H9 (cell line): ENCODE measurements at regions not wholly inside any gene's neighbourhood (a gene's known extent, or its start where the extent isn't known, plus 50 kb on each side); places are given as distances from the start of the nearest gene placed in this dataset.

Source experiments
- DNase-seq: peaks from one replicate; pipeline ENCODE4 v3.0.0-alpha.2; 2017
- H2AFZ ChIP-seq: one replicate; pipeline ENCODE4 v1.6.1; 2013; ENCODE audit warnings: mild to moderate bottlenecking, low read length, control low read depth, moderate library complexity
- H2AK5ac ChIP-seq: 2 replicates; pipeline ENCODE4 v1.6.1; 2013; ENCODE audit warnings: low read length, control low read depth, mixed read lengths; ENCODE audit not compliant: insufficient read length
- H2BK120ac ChIP-seq: one replicate; pipeline ENCODE4 v1.6.1; 2013; ENCODE audit warnings: low read depth, mild to moderate bottlenecking, low read length, control low read depth, inconsistent platforms; ENCODE audit not compliant: poor library complexity, severe bottlenecking
- H2BK12ac ChIP-seq: 2 replicates; pipeline ENCODE4 v1.6.1; 2013; ENCODE audit warnings: low read length, control low read depth, mixed read lengths, low read depth; ENCODE audit not compliant: insufficient read length
- H2BK15ac ChIP-seq: 2 replicates; pipeline ENCODE4 v1.6.1; 2013; ENCODE audit warnings: low read depth, low read length, control low read depth
- H2BK20ac ChIP-seq: one replicate; pipeline ENCODE4 v1.6.1; 2013; ENCODE audit warnings: low read depth, mild to moderate bottlenecking, low read length, control low read depth, inconsistent platforms; ENCODE audit not compliant: poor library complexity, severe bottlenecking
- H2BK5ac ChIP-seq: 2 replicates; pipeline ENCODE4 v1.6.1; 2013; ENCODE audit warnings: low read length, control low read depth, mixed read lengths; ENCODE audit not compliant: insufficient read length
- H3K14ac ChIP-seq: 2 replicates; pipeline ENCODE4 v1.6.1; 2013; ENCODE audit warnings: low read length, control low read depth; ENCODE audit not compliant: insufficient read depth
- H3K18ac ChIP-seq: 2 replicates; pipeline ENCODE4 v1.6.1; 2013; ENCODE audit warnings: low read depth, mild to moderate bottlenecking, mixed read lengths, low read length, control low read depth; ENCODE audit not compliant: insufficient read length
- H3K23ac ChIP-seq: 2 replicates; pipeline ENCODE4 v1.6.1; 2013; ENCODE audit warnings: low read length, control low read depth, mixed read lengths, low read depth; ENCODE audit not compliant: insufficient read length
- H3K23me2 ChIP-seq: 2 replicates; pipeline ENCODE4 v1.6.1; 2013; ENCODE audit warnings: low read depth, mild to moderate bottlenecking, mixed read lengths, low read length, control low read depth; ENCODE audit not compliant: insufficient read length, poor library complexity, severe bottlenecking
- H3K27ac ChIP-seq: 2 replicates; pipeline ENCODE4 v1.5.1; 2013; ENCODE audit warnings: low read length, control low read depth, mixed read lengths, low read depth; ENCODE audit not compliant: insufficient read length
- H3K27me3 ChIP-seq: 2 replicates; pipeline ENCODE4 v1.6.1; 2013; ENCODE audit warnings: low read length, control low read depth, inconsistent platforms; ENCODE audit not compliant: insufficient read depth
- H3K4ac ChIP-seq: 2 replicates; pipeline ENCODE4 v1.6.1; 2013; ENCODE audit warnings: low read depth, mild to moderate bottlenecking, control low read depth, inconsistent platforms, low read length, moderate library complexity
- H3K4me1 ChIP-seq: 2 replicates; pipeline ENCODE4 v1.6.1; 2013; ENCODE audit warnings: low read length, control low read depth, inconsistent platforms; ENCODE audit not compliant: insufficient read depth
- H3K4me2 ChIP-seq: 2 replicates; pipeline ENCODE4 v1.6.1; 2013; ENCODE audit warnings: low read length, control low read depth, mixed read lengths; ENCODE audit not compliant: insufficient read length, insufficient read depth
- H3K56ac ChIP-seq: 2 replicates; pipeline ENCODE4 v1.6.1; 2013; ENCODE audit warnings: low read depth, mild to moderate bottlenecking, mixed read lengths, low read length, control low read depth; ENCODE audit not compliant: insufficient read length
- H3K79me1 ChIP-seq: 2 replicates; pipeline ENCODE4 v1.6.1; 2013; ENCODE audit warnings: low read depth, mild to moderate bottlenecking, moderate library complexity, low read length, control low read depth, inconsistent platforms; ENCODE audit not compliant: insufficient read depth, poor library complexity, severe bottlenecking
- H3K79me2 ChIP-seq: 2 replicates; pipeline ENCODE4 v1.6.1; 2013; ENCODE audit warnings: low read length, control low read depth, inconsistent platforms; ENCODE audit not compliant: insufficient read depth
- H3K9ac ChIP-seq: 2 replicates; pipeline ENCODE4 v1.6.1; 2013; ENCODE audit warnings: low read length, control low read depth, mixed read lengths; ENCODE audit not compliant: insufficient read length; ENCODE audit errors: extremely low read depth
- H3K9me3 ChIP-seq: one replicate; pipeline ENCODE4 v1.6.1; 2013; ENCODE audit warnings: low read depth, low read length, inconsistent platforms; ENCODE audit not compliant: control insufficient read depth
- H3T11ph ChIP-seq: one replicate; pipeline ENCODE4 v1.6.1; 2013; ENCODE audit warnings: mild to moderate bottlenecking, low read length, control low read depth, inconsistent platforms
- H4K20me1 ChIP-seq: one replicate; pipeline ENCODE4 v1.6.1; 2013; ENCODE audit not compliant: control insufficient read depth, insufficient read length, insufficient read depth
- H4K5ac ChIP-seq: 2 replicates; pipeline ENCODE4 v1.6.1; 2013; ENCODE audit warnings: low read depth, mild to moderate bottlenecking, mixed read lengths, low read length, control low read depth; ENCODE audit not compliant: insufficient read length
- H4K8ac ChIP-seq: replicated peaks from 2 replicates; pipeline ENCODE4 v1.6.1; 2013; ENCODE audit warnings: low read length, control low read depth, mixed read lengths, low read depth; ENCODE audit not compliant: insufficient read length
- H4K91ac ChIP-seq: 2 replicates; pipeline ENCODE4 v1.6.1; 2013; ENCODE audit warnings: low read depth, mild to moderate bottlenecking, moderate library complexity, mixed read lengths, low read length, control low read depth; ENCODE audit not compliant: insufficient read length
- H3K27ac Mint-ChIP-seq, 3 experiments: 2 replicates in 2 of 3; 3 replicates in 1 of 3; pipeline ENCODE4 v1.8.0; 2020 to 2021; ENCODE audit warnings: mixed read lengths in 3 of 3, mild to moderate bottlenecking in 1 of 3, moderate library complexity in 1 of 3
- H3K27me3 Mint-ChIP-seq: 2 replicates; pipeline ENCODE4 v1.8.0; 2021; ENCODE audit warnings: low read depth, mild to moderate bottlenecking, moderate library complexity, mixed read lengths
- H3K36me3 Mint-ChIP-seq, 3 experiments: 2 replicates in 2 of 3; 3 replicates in 1 of 3; pipeline ENCODE4 v1.8.0; 2020 to 2021; ENCODE audit warnings: low read depth in 3 of 3, mixed read lengths in 3 of 3; ENCODE audit not compliant: insufficient read depth in 1 of 3
- H3K4me1 Mint-ChIP-seq, 2 experiments: 2 replicates each; pipeline ENCODE4 v1.8.0; 2020; ENCODE audit warnings: mixed read lengths in 2 of 2
- H3K4me3 Mint-ChIP-seq, 2 experiments: 2 replicates in 1 of 2; 3 replicates in 1 of 2; pipeline ENCODE4 v1.8.0; 2020 to 2021; ENCODE audit warnings: mild to moderate bottlenecking in 2 of 2, mixed read lengths in 2 of 2, moderate library complexity in 1 of 2
- H3K9me3 Mint-ChIP-seq, 2 experiments: 2 replicates in 1 of 2; 3 replicates in 1 of 2; pipeline ENCODE4 v1.8.0; 2020; ENCODE audit warnings: mild to moderate bottlenecking in 2 of 2, mixed read lengths in 2 of 2, moderate library complexity in 1 of 2
- WGBS: extraction: QIAGEN DNeasy Blood & Tissue Kit; methylation state at CpG from one replicate; pipeline ENCODE4 v1.1.7; 2013; ENCODE audit warnings: missing lambda C conversion rate, low lambda C conversion rate, mixed read lengths; ENCODE audit not compliant: insufficient read length; ENCODE audit errors: extremely low coverage; 5-methylcytosine and 5-hydroxymethylcytosine counted together
- TF ChIP-seq, protein P1 (sequence below): fragments of 200-600 bp; sonication (generic); conservative IDR thresholded peaks from 3 replicates; pipeline ENCODE4 v1.8.0; 2021; ENCODE audit warnings: antibody characterized with exemption, mild to moderate bottlenecking

- no peak overlapping the region for H3K14ac ChIP-seq
- Mint-ChIP-seq H3K36me3 (no peaks in the 10 kb centered on the region; a peak in 3 of 7 replicates), H3K4me3 (no peak overlapping the region), H3K27ac (no peak overlapping the region), H3K4me1 (peaks cover 9 to 10% of the 10 kb centered on the region in 2 experiments), H3K27me3 (no peaks in the 10 kb centered on the region; the same call in none of the 2 replicates), H3K9me3 (peaks cover 60 to 66% of the 10 kb centered on the region in 2 experiments)
- no peak overlapping the region for H4K5ac ChIP-seq
- H2BK15ac ChIP-seq: no peak overlapping the region
- no peak overlapping the region for H3K56ac ChIP-seq
- H4K91ac ChIP-seq: no peak overlapping the region
- H3K18ac ChIP-seq: no peak overlapping the region
- H2BK20ac ChIP-seq: no peak overlapping the region
- peaks cover 15% of the 10 kb centered on the region for H3K9me3 ChIP-seq
- H3K23ac ChIP-seq: no peak overlapping the region
- H3K27me3 ChIP-seq: no peaks in the 10 kb centered on the region
- H2BK12ac ChIP-seq: no peak overlapping the region
- H2BK5ac ChIP-seq: no peak overlapping the region
- no peaks in the 10 kb centered on the region for H3K4me1 ChIP-seq
- H3K4me2 ChIP-seq: no peak overlapping the region
- no peaks in the 10 kb centered on the region for H3K79me2 ChIP-seq
- H2AFZ ChIP-seq: no peak overlapping the region
- no peaks in the 10 kb centered on the region for H4K20me1 ChIP-seq
- no peaks in the 10 kb centered on the region for H3K79me1 ChIP-seq
- H3K23me2 ChIP-seq: no peaks in the 10 kb centered on the region
- no peak overlapping the region for H2BK120ac ChIP-seq
- no peak overlapping the region for H3K9ac ChIP-seq
- no peak overlapping the region for H4K8ac ChIP-seq
- TF ChIP-seq, protein P1, sequence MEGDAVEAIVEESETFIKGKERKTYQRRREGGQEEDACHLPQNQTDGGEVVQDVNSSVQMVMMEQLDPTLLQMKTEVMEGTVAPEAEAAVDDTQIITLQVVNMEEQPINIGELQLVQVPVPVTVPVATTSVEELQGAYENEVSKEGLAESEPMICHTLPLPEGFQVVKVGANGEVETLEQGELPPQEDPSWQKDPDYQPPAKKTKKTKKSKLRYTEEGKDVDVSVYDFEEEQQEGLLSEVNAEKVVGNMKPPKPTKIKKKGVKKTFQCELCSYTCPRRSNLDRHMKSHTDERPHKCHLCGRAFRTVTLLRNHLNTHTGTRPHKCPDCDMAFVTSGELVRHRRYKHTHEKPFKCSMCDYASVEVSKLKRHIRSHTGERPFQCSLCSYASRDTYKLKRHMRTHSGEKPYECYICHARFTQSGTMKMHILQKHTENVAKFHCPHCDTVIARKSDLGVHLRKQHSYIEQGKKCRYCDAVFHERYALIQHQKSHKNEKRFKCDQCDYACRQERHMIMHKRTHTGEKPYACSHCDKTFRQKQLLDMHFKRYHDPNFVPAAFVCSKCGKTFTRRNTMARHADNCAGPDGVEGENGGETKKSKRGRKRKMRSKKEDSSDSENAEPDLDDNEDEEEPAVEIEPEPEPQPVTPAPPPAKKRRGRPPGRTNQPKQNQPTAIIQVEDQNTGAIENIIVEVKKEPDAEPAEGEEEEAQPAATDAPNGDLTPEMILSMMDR: no peak
- no peak overlapping the region for H3K4ac ChIP-seq
- DNase-seq: no peak
- no CpG with 5 or more reads among the region's 11 CpGs for WGBS
- no peak overlapping the region for H3T11ph ChIP-seq
- H2AK5ac ChIP-seq: no peak overlapping the region
- no peak overlapping the region for H3K27ac ChIP-seq
These were observed 61.7 kb upstream of the ADGRG2 start for GRCh38 chrX:19183761-19184477.
